ENCODE measurements at regions not wholly inside any gene's neighbourhood (a gene's known extent, or its start where the extent isn't known, plus 50 kb on each side); places are given as distances from the start of the nearest gene placed in this dataset.

GRCh38 chr9:119763260-119763659 is 394.0 kb upstream of the BRINP1 start:
- no peak for TF ChIP-seq CTCF (IDR thresholded peaks at IDR 0.05; ENCODE audit: low read depth, low read length, poor library complexity, severe bottlenecking)
- TF ChIP-seq EZH2phosphoT487 (IDR thresholded peaks at IDR 0.05; ENCODE audit: borderline replicate concordance, low read length): no peak

All from DOHH2 (cell line).